Endothelial cell of umbilical vein (primary cell): ENCODE measurements at regions not wholly inside any gene's neighbourhood (a gene's known extent, or its start where the extent isn't known, plus 50 kb on each side); places are given as distances from the start of the nearest gene placed in this dataset.

Experiments
- BruUV-seq: library from RNA; stranded (reverse); fragments of 400-500 nt; replicated peaks from 2 replicates; lab custom pipeline; 2021; lab: Mats Ljungman, UMichigan
- CTCF ChIA-PET: fragments of 300-600, 350-600 bp; sonication (Branson Sonifier 250); formaldehyde crosslinking; loops from one replicate; lab custom pipeline; 2021; ENCODE audit warnings: antibody characterized with exemption, inconsistent platforms; lab: Charles Lee
- POLR2A ChIA-PET: fragments of 300-600, 350-600 bp; sonication (Branson Sonifier 250); formaldehyde crosslinking; loops from one replicate; lab custom pipeline; 2021; ENCODE audit warnings: antibody characterized with exemption, inconsistent platforms; lab: Charles Lee
- DNase-seq: peaks from one replicate; pipeline ENCODE4 v3.0.0-alpha.2; 2011; ENCODE audit warnings: low read depth, low spot score
- FAIRE-seq: peaks from 2 replicates; lab custom pipeline; 2011; peaks lifted over from hg19 to GRCh38; lab: Jason Lieb, UNC
- H2AFZ ChIP-seq: 2 replicates; pipeline ENCODE4 v1.6.0; 2012; ENCODE audit warnings: low read depth, low read length, control low read depth, inconsistent platforms
- H3K27ac ChIP-seq: 2 replicates; pipeline ENCODE4 v1.5.1; 2011; ENCODE audit warnings: low read depth, mild to moderate bottlenecking, control low read depth, low read length, moderate library complexity; ENCODE audit not compliant: insufficient read depth
- H3K27me3 ChIP-seq, 2 experiments: 2 replicates each; pipeline versions ENCODE4 v1.6.0 to v1.6.1; 2011; ENCODE audit warnings: low read length in 2 of 2, mixed read lengths in 1 of 2; ENCODE audit not compliant: control insufficient read depth in 2 of 2, insufficient read depth in 2 of 2
- H3K36me3 ChIP-seq, 2 experiments: 2 replicates in 1 of 2; 3 replicates in 1 of 2; pipeline ENCODE4 v1.5.1; 2011; ENCODE audit warnings: low read length in 2 of 2, mild to moderate bottlenecking in 1 of 2, moderate library complexity in 1 of 2; ENCODE audit not compliant: control insufficient read depth in 2 of 2, insufficient read depth in 2 of 2; ENCODE audit errors: extremely low read depth in 1 of 2
- H3K4me1 ChIP-seq: 3 replicates; pipeline ENCODE4 v1.5.1; 2011; ENCODE audit warnings: mild to moderate bottlenecking, low read length; ENCODE audit not compliant: control insufficient read depth, insufficient read depth; ENCODE audit errors: extremely low read depth
- H3K4me2 ChIP-seq: 2 replicates; pipeline ENCODE4 v1.6.1; 2011; ENCODE audit warnings: low read length, control low read depth, mixed read lengths; ENCODE audit not compliant: insufficient read depth
- H3K4me3 ChIP-seq, 3 experiments: fragments of 200-600 bp in 1 of 3; sonication (generic), shearing (Covaris generic) in 1 of 3; replicated peaks in 1 of 3; 2 replicates each; pipeline ENCODE4 v1.5.1; 2011 to 2016; ENCODE audit warnings: control low read depth in 3 of 3, low read length in 3 of 3, mild to moderate bottlenecking in 2 of 3, inconsistent platforms in 1 of 3, low read depth in 1 of 3, moderate library complexity in 1 of 3; ENCODE audit not compliant: insufficient read depth in 1 of 3
- H3K79me2 ChIP-seq: 2 replicates; pipeline ENCODE4 v1.6.0; 2012; ENCODE audit warnings: low read length, inconsistent platforms; ENCODE audit not compliant: control insufficient read depth, insufficient read depth
- H3K9ac ChIP-seq: replicated peaks from 2 replicates; pipeline ENCODE3; 2011; ENCODE audit warnings: low read length, control low read depth; ENCODE audit not compliant: insufficient read depth; ENCODE audit errors: extremely low read depth
- H3K9me1 ChIP-seq: replicated peaks from 3 replicates; pipeline ENCODE4 v1.6.0; 2011; ENCODE audit warnings: mild to moderate bottlenecking, low read length; ENCODE audit not compliant: control insufficient read depth, insufficient read depth; ENCODE audit errors: extremely low read depth
- H3K9me3 ChIP-seq: replicated peaks from 2 replicates; pipeline ENCODE4 v1.5.1; 2012; ENCODE audit warnings: low read length, inconsistent platforms; ENCODE audit not compliant: control insufficient read depth, insufficient read depth
- H4K20me1 ChIP-seq: replicated peaks from 2 replicates; pipeline ENCODE3; 2011; ENCODE audit warnings: mild to moderate bottlenecking, low read length; ENCODE audit not compliant: control insufficient read depth, insufficient read depth; ENCODE audit errors: extremely low read depth
- EZH2 ChIP-seq: IDR thresholded peaks from 2 replicates; pipeline ENCODE4 v1.6.1; 2012; ENCODE audit warnings: borderline replicate concordance, low read depth, mild to moderate bottlenecking, moderate library complexity, low read length, inconsistent platforms; ENCODE audit not compliant: severe bottlenecking
- FOS ChIP-seq: IDR thresholded peaks from 2 replicates; pipeline ENCODE4 v1.6.1; 2011; ENCODE audit warnings: mild to moderate bottlenecking, low read length, moderate library complexity, borderline replicate concordance; ENCODE audit not compliant: insufficient read depth
- GATA2 ChIP-seq: IDR thresholded peaks from 2 replicates; pipeline ENCODE4 v1.7.0; 2011; ENCODE audit warnings: low read depth, mild to moderate bottlenecking, moderate library complexity, mixed read lengths, low read length; ENCODE audit not compliant: insufficient read length, insufficient read depth
- JUN ChIP-seq: IDR thresholded peaks from 2 replicates; pipeline ENCODE4 v1.6.1; 2011; ENCODE audit warnings: borderline replicate concordance, low read depth; ENCODE audit not compliant: insufficient read length, insufficient read depth
- MYC ChIP-seq: IDR thresholded peaks from one replicate; pipeline ENCODE4 v1.6.1; 2011; ENCODE audit warnings: mild to moderate bottlenecking, low read depth, low read length
- POLR2A ChIP-seq: IDR thresholded peaks from 2 replicates; pipeline ENCODE4 v1.6.1; 2012; ENCODE audit warnings: low read depth, mild to moderate bottlenecking, control low read depth, low read length
- POLR2AphosphoS5 ChIP-seq: IDR thresholded peaks from 2 replicates; pipeline ENCODE4 v1.6.1; 2012; ENCODE audit warnings: low read depth, mild to moderate bottlenecking, control low read depth, low read length, moderate library complexity; ENCODE audit not compliant: insufficient read depth
- dilution Hi-C: fragments of 300-500 bp; cut with MboI; formaldehyde crosslinking; loops from one replicate; pipeline ENCODE4 v1.15.0; 2019; ENCODE audit warnings: low sequenced_read_pairs; ENCODE audit not compliant: extremely low pct_ligation_motif_present
- intact Hi-C: fragments of 100-400 bp; cut with micrococcal nuclease; formaldehyde crosslinking; loops from one replicate; pipeline ENCODE4 v1.10.0; 2022
- TF ChIP-seq, protein P1 (sequence below): IDR thresholded peaks from 2 replicates; pipeline ENCODE4 v1.6.1; 2011; ENCODE audit not compliant: insufficient read depth, insufficient read length
- TF ChIP-seq, protein P2 (sequence below), 2 donors: IDR thresholded peaks; 1 replicate in 1 of 2; 2 replicates in 1 of 2; pipeline ENCODE4 v1.5.1; 2011; ENCODE audit warnings: low read length in 2 of 2, mild to moderate bottlenecking in 2 of 2, moderate library complexity in 2 of 2, control low read depth in 1 of 2, inconsistent platforms in 1 of 2, low read depth in 1 of 2; ENCODE audit not compliant: insufficient read depth in 1 of 2; ENCODE audit errors: extremely low read depth in 1 of 2

DNA sequence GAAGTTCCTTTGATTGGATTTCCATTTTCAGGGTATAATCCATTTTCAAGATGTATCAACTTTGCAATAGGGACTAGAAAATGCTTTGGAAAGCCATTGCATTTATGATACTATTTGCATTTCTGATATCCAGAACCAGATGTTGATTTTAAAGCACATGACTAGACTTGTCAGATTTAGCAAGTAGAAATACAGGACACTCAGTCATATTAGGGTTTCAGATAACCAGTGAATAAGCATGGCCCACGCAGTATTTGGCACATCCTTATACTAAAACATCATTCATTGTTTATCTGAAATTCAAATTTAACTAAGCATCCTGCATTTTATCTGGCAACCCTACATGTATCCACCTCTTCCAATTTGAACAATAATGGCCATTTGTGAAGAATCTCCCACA is 113.3 kb upstream of the DPT start:
- dilution Hi-C loops = no loop called here
- Histone ChIP-seq H3K4me2 (no peak overlapping the region), H3K4me1 (no peaks in the 10 kb centered on the region), H3K36me3 (no peaks in the 10 kb centered on the region), H3K27ac (no peak overlapping the region), H4K20me1 (no peaks in the 10 kb centered on the region), H3K9ac (no peak overlapping the region), H3K27me3 (no peaks in the 10 kb centered on the region), H2AFZ (no peak overlapping the region), H3K4me3 (no peak overlapping the region), H3K9me1 (no peaks in the 10 kb centered on the region), H3K9me3 (no peaks in the 10 kb centered on the region), H3K79me2 (no peaks in the 10 kb centered on the region)
- TF ChIP-seq MYC (no peak), JUN (no peak), POLR2AphosphoS5 (no peak), EZH2 (no peak), POLR2A (no peak), GATA2 (no peak), FOS (no peak)
- TF ChIP-seq, protein P1, sequence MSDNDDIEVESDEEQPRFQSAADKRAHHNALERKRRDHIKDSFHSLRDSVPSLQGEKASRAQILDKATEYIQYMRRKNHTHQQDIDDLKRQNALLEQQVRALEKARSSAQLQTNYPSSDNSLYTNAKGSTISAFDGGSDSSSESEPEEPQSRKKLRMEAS = no peak
- TF ChIP-seq, protein P2, sequence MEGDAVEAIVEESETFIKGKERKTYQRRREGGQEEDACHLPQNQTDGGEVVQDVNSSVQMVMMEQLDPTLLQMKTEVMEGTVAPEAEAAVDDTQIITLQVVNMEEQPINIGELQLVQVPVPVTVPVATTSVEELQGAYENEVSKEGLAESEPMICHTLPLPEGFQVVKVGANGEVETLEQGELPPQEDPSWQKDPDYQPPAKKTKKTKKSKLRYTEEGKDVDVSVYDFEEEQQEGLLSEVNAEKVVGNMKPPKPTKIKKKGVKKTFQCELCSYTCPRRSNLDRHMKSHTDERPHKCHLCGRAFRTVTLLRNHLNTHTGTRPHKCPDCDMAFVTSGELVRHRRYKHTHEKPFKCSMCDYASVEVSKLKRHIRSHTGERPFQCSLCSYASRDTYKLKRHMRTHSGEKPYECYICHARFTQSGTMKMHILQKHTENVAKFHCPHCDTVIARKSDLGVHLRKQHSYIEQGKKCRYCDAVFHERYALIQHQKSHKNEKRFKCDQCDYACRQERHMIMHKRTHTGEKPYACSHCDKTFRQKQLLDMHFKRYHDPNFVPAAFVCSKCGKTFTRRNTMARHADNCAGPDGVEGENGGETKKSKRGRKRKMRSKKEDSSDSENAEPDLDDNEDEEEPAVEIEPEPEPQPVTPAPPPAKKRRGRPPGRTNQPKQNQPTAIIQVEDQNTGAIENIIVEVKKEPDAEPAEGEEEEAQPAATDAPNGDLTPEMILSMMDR (IDR thresholded peaks at IDR 0.05; ENCODE audit: extremely low read depth in 1 of 2, insufficient read depth in 1 of 2, low read depth in 1 of 2, low read length in 2 of 2) = no peak
- FAIRE-seq (no peak), DNase-seq (no peak)
- ChIA-PET POLR2A (no interaction called here), CTCF (interaction anchor here (1.5 kb wide), 1 partner anchor 10 kb away, joined by 4 read pairs; no protein-coding TSS in a partner anchor)
- no TSS peak for BruUV-seq
- intact Hi-C loops = no loop called here
